Neutrophil (primary cell): ENCODE measurements at regions not wholly inside any gene's neighbourhood (a gene's known extent, or its start where the extent isn't known, plus 50 kb on each side); places are given as distances from the start of the nearest gene placed in this dataset.

Experiments used
- H3K27ac ChIP-seq: fragments of 200-600 bp; sonication (generic); 2 replicates; pipeline ENCODE4 v1.5.1; 2016; ENCODE audit warnings: mild to moderate bottlenecking, moderate library complexity
- H3K27me3 ChIP-seq: fragments of 200-600 bp; sonication (generic); 2 replicates; pipeline ENCODE4 v1.6.0; 2016; ENCODE audit warnings: mild to moderate bottlenecking
- H3K36me3 ChIP-seq: fragments of 200-600 bp; sonication (generic); 2 replicates; pipeline ENCODE4 v1.5.1; 2017
- H3K4me1 ChIP-seq, 2 experiments: fragments of 200-600 bp in 1 of 2; sonication (generic) in 1 of 2; 1 replicate in 1 of 2; 2 replicates in 1 of 2; pipeline versions ENCODE4 v1.5.1 to v1.6.1; 2013 to 2016; ENCODE audit warnings: low read depth in 1 of 2, low read length in 1 of 2, mild to moderate bottlenecking in 1 of 2, moderate library complexity in 1 of 2; ENCODE audit not compliant: control insufficient read depth in 1 of 2, insufficient read depth in 1 of 2
- H3K4me3 ChIP-seq, 2 experiments: fragments of 200-600 bp in 1 of 2; sonication (generic) in 1 of 2; 1 replicate in 1 of 2; 2 replicates in 1 of 2; pipeline ENCODE4 v1.5.1; 2013 to 2016; ENCODE audit warnings: low read depth in 1 of 2, low read length in 1 of 2, mild to moderate bottlenecking in 1 of 2, moderate library complexity in 1 of 2
- H3K9me3 ChIP-seq: fragments of 200-600 bp; sonication (generic); 2 replicates; pipeline ENCODE4 v1.5.1; 2016
- TF ChIP-seq, protein P1 (sequence below): fragments of 200-600 bp; sonication (generic); IDR thresholded peaks from 2 replicates; pipeline ENCODE4 v1.5.1; 2016; ENCODE audit warnings: antibody characterized with exemption

DNA sequence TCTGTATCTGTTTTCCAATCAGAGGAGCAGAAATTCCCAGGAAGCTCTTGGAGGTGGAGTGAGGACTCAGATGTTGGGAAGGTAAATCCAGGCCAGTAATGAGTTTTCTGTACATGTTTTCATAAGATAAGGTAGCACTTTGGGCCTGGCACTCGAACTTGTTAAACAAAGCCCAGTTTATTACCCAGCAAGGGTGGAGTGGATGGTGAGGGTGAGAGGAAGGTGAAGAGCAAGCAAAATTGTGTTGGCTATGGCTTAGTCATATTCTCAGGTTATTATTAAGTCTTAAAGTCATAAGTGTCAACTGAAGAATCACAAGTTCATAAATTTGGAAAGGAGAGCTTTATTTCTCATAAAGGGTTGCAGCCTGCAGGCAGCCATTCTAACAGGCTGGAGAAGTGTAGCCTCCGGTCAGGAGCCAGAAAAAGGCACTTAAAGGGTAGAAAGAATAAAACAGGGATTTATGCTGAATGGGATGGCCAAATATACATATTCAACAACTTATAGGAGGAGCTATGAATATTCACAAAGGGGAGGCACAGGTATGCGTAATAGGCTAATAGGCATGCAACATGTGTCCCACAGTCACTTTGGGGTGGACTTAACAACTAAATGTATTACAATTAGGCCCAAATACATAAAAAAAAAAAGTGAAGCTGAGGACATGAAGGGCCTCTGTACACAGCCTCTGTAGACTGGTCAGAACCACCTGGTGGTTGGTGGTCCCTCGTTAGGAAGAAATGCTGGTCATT, 523.9 kb downstream of the LMO4 start:
- Histone ChIP-seq H3K27ac (no peak overlapping the region), H3K9me3 (no peaks in the 10 kb centered on the region), H3K4me1 (no peaks in the 10 kb centered on the region), H3K27me3 (no peaks in the 10 kb centered on the region), H3K4me3 (no peak overlapping the region), H3K36me3 (no peaks in the 10 kb centered on the region)
- TF ChIP-seq, protein P1, sequence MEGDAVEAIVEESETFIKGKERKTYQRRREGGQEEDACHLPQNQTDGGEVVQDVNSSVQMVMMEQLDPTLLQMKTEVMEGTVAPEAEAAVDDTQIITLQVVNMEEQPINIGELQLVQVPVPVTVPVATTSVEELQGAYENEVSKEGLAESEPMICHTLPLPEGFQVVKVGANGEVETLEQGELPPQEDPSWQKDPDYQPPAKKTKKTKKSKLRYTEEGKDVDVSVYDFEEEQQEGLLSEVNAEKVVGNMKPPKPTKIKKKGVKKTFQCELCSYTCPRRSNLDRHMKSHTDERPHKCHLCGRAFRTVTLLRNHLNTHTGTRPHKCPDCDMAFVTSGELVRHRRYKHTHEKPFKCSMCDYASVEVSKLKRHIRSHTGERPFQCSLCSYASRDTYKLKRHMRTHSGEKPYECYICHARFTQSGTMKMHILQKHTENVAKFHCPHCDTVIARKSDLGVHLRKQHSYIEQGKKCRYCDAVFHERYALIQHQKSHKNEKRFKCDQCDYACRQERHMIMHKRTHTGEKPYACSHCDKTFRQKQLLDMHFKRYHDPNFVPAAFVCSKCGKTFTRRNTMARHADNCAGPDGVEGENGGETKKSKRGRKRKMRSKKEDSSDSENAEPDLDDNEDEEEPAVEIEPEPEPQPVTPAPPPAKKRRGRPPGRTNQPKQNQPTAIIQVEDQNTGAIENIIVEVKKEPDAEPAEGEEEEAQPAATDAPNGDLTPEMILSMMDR, result no peak

DNA sequence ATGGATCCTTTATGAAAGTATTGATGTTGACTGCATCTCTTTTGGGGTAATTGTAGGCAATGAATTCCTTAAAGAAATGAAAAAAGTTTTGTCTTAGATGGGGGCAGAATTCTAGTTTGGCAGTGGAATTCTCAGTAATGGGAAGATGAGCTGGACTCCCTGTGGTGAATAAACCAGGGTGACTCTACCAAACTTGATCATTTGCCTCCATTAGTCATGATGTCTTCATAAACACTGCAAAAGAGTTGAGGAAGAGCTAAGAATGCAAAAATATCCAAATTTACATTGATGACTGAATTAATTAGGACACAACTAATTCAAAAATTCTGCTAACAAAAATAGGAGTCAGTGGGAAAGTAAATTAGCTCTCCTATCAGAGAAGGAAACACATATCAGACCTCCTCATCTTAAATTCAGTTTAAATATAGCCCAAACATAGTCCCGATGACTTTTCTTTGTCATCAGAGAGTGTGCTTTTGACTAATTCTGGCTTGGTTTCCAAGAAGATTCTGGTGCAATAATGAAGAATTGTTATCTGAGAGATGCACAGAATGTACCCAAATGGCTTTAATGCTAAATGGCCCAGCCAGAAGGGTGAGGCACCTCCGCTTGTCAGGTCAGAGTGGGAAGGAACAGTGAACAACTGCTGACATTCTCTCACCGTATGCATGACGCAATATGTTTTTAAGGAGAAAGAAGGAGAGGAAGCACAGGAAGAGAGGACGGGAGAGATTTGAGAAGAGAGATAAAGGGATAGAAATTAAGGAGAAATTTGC, 525.1 kb downstream of the LMO4 start:
- H3K36me3 ChIP-seq, result no peaks in the 10 kb centered on the region
- H3K4me3 ChIP-seq, result no peak overlapping the region
- H3K27me3 ChIP-seq, result no peaks in the 10 kb centered on the region
- no peak overlapping the region for H3K27ac ChIP-seq
- no peaks in the 10 kb centered on the region for H3K9me3 ChIP-seq
- TF ChIP-seq, protein P1, result no peak
- no peaks in the 10 kb centered on the region for H3K4me1 ChIP-seq

- H3K9me3 ChIP-seq, result no peaks in the 10 kb centered on the region
- H3K27ac ChIP-seq, result no peak overlapping the region
- TF ChIP-seq, protein P1, result no peak
- H3K4me1 ChIP-seq, result no peaks in the 10 kb centered on the region
- H3K27me3 ChIP-seq, result no peaks in the 10 kb centered on the region
- no peaks in the 10 kb centered on the region for H3K36me3 ChIP-seq
- no peak overlapping the region for H3K4me3 ChIP-seq
Observed at GRCh38 chr1:87863317-87863716, 534.6 kb downstream of the LMO4 start.

DNA sequence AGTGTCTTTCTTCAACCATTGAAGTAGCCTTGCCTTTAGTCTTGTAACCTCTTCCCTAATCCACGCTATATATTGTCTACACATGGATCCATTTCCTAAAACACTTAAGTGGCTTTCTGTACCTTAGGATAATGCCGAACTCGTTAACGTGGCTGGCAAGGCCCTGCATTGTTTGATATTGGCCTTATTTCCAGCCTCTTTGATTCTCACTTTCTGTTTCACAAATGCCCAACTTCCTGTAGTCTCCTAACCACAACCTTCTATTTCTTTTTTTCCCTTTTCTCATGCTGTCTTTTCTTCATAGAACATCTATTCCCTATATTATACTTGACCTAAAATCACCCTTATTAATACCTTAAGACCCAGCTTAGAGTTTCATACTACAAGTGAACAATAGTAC, 536.0 kb downstream of the LMO4 start:
- Histone ChIP-seq H3K4me3 (no peak overlapping the region), H3K36me3 (no peaks in the 10 kb centered on the region), H3K27me3 (no peaks in the 10 kb centered on the region), H3K4me1 (peaks cover 6 to 8% of the 10 kb centered on the region in 2 experiments), H3K9me3 (no peaks in the 10 kb centered on the region), H3K27ac (no peak overlapping the region)
- TF ChIP-seq, protein P1, result no peak

DNA sequence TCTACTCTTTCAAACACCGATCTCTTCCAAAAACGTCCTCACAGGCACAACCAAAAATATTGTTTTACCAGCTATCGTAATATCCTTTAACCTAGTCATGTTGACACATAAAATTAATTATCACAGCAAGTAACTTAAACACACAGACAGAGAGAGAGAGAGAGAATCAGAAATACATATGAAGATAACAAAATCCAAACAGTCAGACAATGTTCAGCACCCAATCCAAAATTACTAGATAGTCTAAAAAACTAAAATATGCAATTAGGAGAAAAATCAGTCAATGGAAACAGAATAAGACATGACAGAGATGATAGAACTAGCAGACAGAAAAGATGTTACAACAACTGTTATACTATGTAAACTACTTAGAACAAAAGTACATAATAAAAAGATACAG, 537.7 kb downstream of the LMO4 start:
- Histone ChIP-seq H3K27me3 (no peaks in the 10 kb centered on the region), H3K27ac (no peak overlapping the region), H3K4me1 (peaks cover 17 to 21% of the 10 kb centered on the region in 2 experiments), H3K4me3 (no peak overlapping the region), H3K36me3 (no peaks in the 10 kb centered on the region), H3K9me3 (no peaks in the 10 kb centered on the region)
- TF ChIP-seq, protein P1, result no peak
